ENCODE measurements at regions not wholly inside any gene's neighbourhood (a gene's known extent, or its start where the extent isn't known, plus 50 kb on each side); places are given as distances from the start of the nearest gene placed in this dataset.

GRCh38 chr11:127115844-127116243, 115.3 kb upstream of the KIRREL3 start:
- Histone ChIP-seq H3K27ac (ENCODE audit: insufficient read depth, low read depth, low read length) (no peak overlapping the region), H2AFZ (ENCODE audit: low read depth, low read length) (no peak overlapping the region), H3K27me3 (ENCODE audit: control insufficient read depth in 2 of 2, insufficient read depth in 2 of 2, low read length in 2 of 2) (no peaks in the 10 kb centered on the region), H3K9me1 (replicated peaks; ENCODE audit: control insufficient read depth, extremely low read depth, insufficient read depth, low read length) (no peaks in the 10 kb centered on the region), H3K4me3 (replicated peaks in 1 of 3; ENCODE audit: insufficient read depth in 1 of 3, low read depth in 1 of 3, low read length in 3 of 3) (no peak overlapping the region), H3K4me2 (ENCODE audit: insufficient read depth, low read length) (no peak overlapping the region), H3K36me3 (ENCODE audit: control insufficient read depth in 2 of 2, extremely low read depth in 1 of 2, insufficient read depth in 2 of 2, low read length in 2 of 2) (no peaks in the 10 kb centered on the region), H3K79me2 (ENCODE audit: control insufficient read depth, insufficient read depth, low read length) (no peaks in the 10 kb centered on the region), H3K9ac (replicated peaks; ENCODE audit: extremely low read depth, insufficient read depth, low read length) (no peak overlapping the region), H4K20me1 (replicated peaks; ENCODE audit: control insufficient read depth, extremely low read depth, insufficient read depth, low read length) (no peaks in the 10 kb centered on the region), H3K9me3 (replicated peaks; ENCODE audit: control insufficient read depth, insufficient read depth, low read length) (peaks cover 5% of the 10 kb centered on the region), H3K4me1 (ENCODE audit: control insufficient read depth, extremely low read depth, insufficient read depth, low read length) (no peaks in the 10 kb centered on the region)
- POLR2A ChIA-PET, result no interaction called here
- BruUV-seq (replicated peaks), result no TSS peak
- FAIRE-seq (no peak), DNase-seq (ENCODE audit: low read depth, low spot score) (no peak)
- dilution Hi-C loops (cut with MboI; ENCODE audit: extremely low pct_ligation_motif_present, low sequenced_read_pairs) (no loop called here), intact Hi-C loops (cut with micrococcal nuclease) (no loop called here)
- no peak for TF ChIP-seq JUN (IDR thresholded peaks at IDR 0.05; ENCODE audit: borderline replicate concordance, insufficient read depth, insufficient read length, low read depth)
- no peak for TF ChIP-seq FOS (IDR thresholded peaks at IDR 0.05; ENCODE audit: borderline replicate concordance, insufficient read depth, low read length)
- TF ChIP-seq EZH2 (IDR thresholded peaks at IDR 0.05; ENCODE audit: borderline replicate concordance, low read depth, low read length, severe bottlenecking), result no peak
- TF ChIP-seq POLR2AphosphoS5 (IDR thresholded peaks at IDR 0.05; ENCODE audit: insufficient read depth, low read depth, low read length), result no peak
- no peak for TF ChIP-seq CTCF (IDR thresholded peaks at IDR 0.05; ENCODE audit: extremely low read depth in 1 of 2, insufficient read depth in 1 of 2, low read depth in 1 of 2, low read length in 2 of 2)
- TF ChIP-seq GATA2 (IDR thresholded peaks at IDR 0.05; ENCODE audit: insufficient read depth, insufficient read length, low read depth, low read length), result no peak
- TF ChIP-seq MYC (IDR thresholded peaks at IDR 0.05; ENCODE audit: low read depth, low read length), result no peak
- no peak for TF ChIP-seq POLR2A (IDR thresholded peaks at IDR 0.05; ENCODE audit: low read depth, low read length)
- TF ChIP-seq MAX (IDR thresholded peaks at IDR 0.05; ENCODE audit: insufficient read depth, insufficient read length), result no peak
- CTCF ChIA-PET, result no interaction called here

Measured in endothelial cell of umbilical vein (primary cell).